HG02870 (cell line): ENCODE measurements at regions not wholly inside any gene's neighbourhood (a gene's known extent, or its start where the extent isn't known, plus 50 kb on each side); places are given as distances from the start of the nearest gene placed in this dataset.
"Not testable (repeated sequence)": the region's sequence is repeated elsewhere in the genome, so short reads cannot be mapped to it uniquely, and the experiment has no call there.

Experiments used
- ATAC-seq: cut with Tn5 transposase; IDR thresholded peaks from one replicate; pipeline ENCODE4 v1.9.1; 2021; ENCODE audit warnings: mild to moderate bottlenecking, moderate library complexity; ENCODE audit not compliant: unreplicated experiment

- ATAC-seq = no peak
Measured at GRCh38 chr4:136007991-136008390, 1524.3 kb downstream of the PCDH18 start.

GRCh38 chr4:136002316-136002715, 1530.0 kb downstream of the PCDH18 start:
- ATAC-seq = no peak

GRCh38 chr4:136001791-136002190, 1530.5 kb downstream of the PCDH18 start:
- ATAC-seq = no peak

- no peak for ATAC-seq
Measured at GRCh38 chr4:136000246-136000645, 1532.0 kb downstream of the PCDH18 start.

GRCh38 chr4:135994360-135994759, 1537.9 kb downstream of the PCDH18 start:
- no peak for ATAC-seq

GRCh38 chr4:135976860-135977259, 1555.4 kb downstream of the PCDH18 start:
- ATAC-seq = no peak

GRCh38 chr4:135966936-135967335, 1565.4 kb downstream of the PCDH18 start:
- no peak for ATAC-seq

GRCh38 chr4:135963009-135963408, 1569.3 kb downstream of the PCDH18 start:
- no peak for ATAC-seq

GRCh38 chr4:135949931-135950330, 1582.4 kb downstream of the PCDH18 start:
- no peak for ATAC-seq

GRCh38 chr4:135948797-135949196, 1583.5 kb downstream of the PCDH18 start:
- ATAC-seq = no peak

- ATAC-seq = no peak
Measured at GRCh38 chr4:135941671-135942070, 1590.6 kb downstream of the PCDH18 start.

- no peak for ATAC-seq
Measured at GRCh38 chr4:135934026-135934425, 1598.3 kb downstream of the PCDH18 start.

- ATAC-seq = no peak
Measured at GRCh38 chr4:135927651-135928050, 1604.6 kb downstream of the PCDH18 start.

- no peak for ATAC-seq
Measured at GRCh38 chr4:135921081-135921480, 1611.2 kb downstream of the PCDH18 start.

GRCh38 chr4:135917011-135917410, 1615.3 kb downstream of the PCDH18 start:
- ATAC-seq = no peak

GRCh38 chr4:135900956-135901355, 1631.3 kb downstream of the PCDH18 start:
- no peak for ATAC-seq

- ATAC-seq = not testable (repeated sequence)
Measured at GRCh38 chr4:135864304-135864703, 1662.7 kb upstream of the PABPC4L start.

GRCh38 chr4:135840781-135841180, 1639.2 kb upstream of the PABPC4L start:
- no peak for ATAC-seq

GRCh38 chr4:135839712-135840111, 1638.1 kb upstream of the PABPC4L start:
- no peak for ATAC-seq

GRCh38 chr4:135838889-135839288, 1637.3 kb upstream of the PABPC4L start:
- no peak for ATAC-seq

- ATAC-seq = no peak
Measured at GRCh38 chr4:135834471-135834870, 1632.9 kb upstream of the PABPC4L start.

- no peak for ATAC-seq
Measured at GRCh38 chr4:135833529-135833928, 1631.9 kb upstream of the PABPC4L start.

- ATAC-seq = no peak
Measured at GRCh38 chr4:135824759-135825296, 1623.2 kb upstream of the PABPC4L start.
